ENCODE measurements at regions not wholly inside any gene's neighbourhood (a gene's known extent, or its start where the extent isn't known, plus 50 kb on each side); places are given as distances from the start of the nearest gene placed in this dataset.

- Histone ChIP-seq H3K4me3 (ENCODE audit: low read length in 2 of 2) (no peak overlapping the region), H3K36me3 (ENCODE audit: control insufficient read depth in 2 of 2, insufficient read depth in 2 of 2, low read length in 2 of 2) (no peaks in the 10 kb centered on the region), H3K9ac (ENCODE audit: low read length in 2 of 2) (no peak overlapping the region), H3K27me3 (ENCODE audit: control insufficient read depth in 1 of 2, insufficient read depth in 2 of 2, low read length in 2 of 2) (peaks cover 9 to 14% of the 10 kb centered on the region in 2 donors), H3K4me1 (ENCODE audit: control insufficient read depth, insufficient read depth, low read length) (peaks cover 5% of the 10 kb centered on the region), H3K27ac (ENCODE audit: low read length) (no peak overlapping the region), H3K9me3 (ENCODE audit: control insufficient read depth in 2 of 2, low read length in 2 of 2) (no peaks in the 10 kb centered on the region)
These were observed 156.4 kb upstream of the SMIM23 start for GRCh38 chr5:171629221-171629620.

DNA sequence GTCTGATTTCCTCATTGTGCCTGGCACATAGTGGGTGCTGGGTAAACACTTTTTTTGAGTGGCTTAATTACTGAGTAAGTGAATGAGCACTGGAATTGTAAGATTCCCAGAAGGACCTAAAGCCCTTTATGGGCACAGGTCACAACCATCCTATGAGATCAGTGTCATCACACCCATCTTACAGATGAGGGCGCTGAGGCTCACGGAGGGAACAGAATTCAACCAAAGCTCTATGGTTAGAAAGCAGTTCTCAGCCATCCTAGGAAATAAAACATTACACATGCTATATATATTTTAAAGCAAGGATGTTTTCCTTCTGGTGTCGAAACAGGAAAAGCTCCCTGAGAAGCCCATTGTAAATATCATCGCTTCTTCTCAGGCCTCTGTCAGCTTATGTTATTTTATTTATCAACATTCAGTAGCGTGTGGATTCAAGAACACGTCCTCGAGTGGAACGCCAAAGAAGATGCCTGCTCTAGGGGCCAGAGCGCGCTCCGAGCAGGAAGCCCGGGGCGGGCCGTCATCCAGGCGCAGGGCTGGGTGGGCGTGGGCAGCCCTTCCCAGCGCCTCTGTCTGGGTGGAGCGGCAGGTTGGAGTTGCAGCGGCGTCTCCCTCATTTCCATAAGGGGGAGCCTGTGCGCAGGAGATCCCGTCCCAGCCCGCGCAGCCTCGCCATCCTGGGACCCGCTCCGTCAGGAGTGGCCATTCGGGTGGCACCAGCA, 155.8 kb upstream of the SMIM23 start:
- Histone ChIP-seq H3K9me3 (ENCODE audit: control insufficient read depth in 2 of 2, low read length in 2 of 2) (no peaks in the 10 kb centered on the region), H3K4me3 (ENCODE audit: low read length in 2 of 2) (no peak overlapping the region), H3K27me3 (ENCODE audit: control insufficient read depth in 1 of 2, insufficient read depth in 2 of 2, low read length in 2 of 2) (peaks cover 9 to 14% of the 10 kb centered on the region in 2 donors), H3K36me3 (ENCODE audit: control insufficient read depth in 2 of 2, insufficient read depth in 2 of 2, low read length in 2 of 2) (no peaks in the 10 kb centered on the region), H3K9ac (ENCODE audit: low read length in 2 of 2) (no peak overlapping the region), H3K4me1 (ENCODE audit: control insufficient read depth, insufficient read depth, low read length) (peaks cover 5% of the 10 kb centered on the region), H3K27ac (ENCODE audit: low read length) (no peak overlapping the region)

DNA sequence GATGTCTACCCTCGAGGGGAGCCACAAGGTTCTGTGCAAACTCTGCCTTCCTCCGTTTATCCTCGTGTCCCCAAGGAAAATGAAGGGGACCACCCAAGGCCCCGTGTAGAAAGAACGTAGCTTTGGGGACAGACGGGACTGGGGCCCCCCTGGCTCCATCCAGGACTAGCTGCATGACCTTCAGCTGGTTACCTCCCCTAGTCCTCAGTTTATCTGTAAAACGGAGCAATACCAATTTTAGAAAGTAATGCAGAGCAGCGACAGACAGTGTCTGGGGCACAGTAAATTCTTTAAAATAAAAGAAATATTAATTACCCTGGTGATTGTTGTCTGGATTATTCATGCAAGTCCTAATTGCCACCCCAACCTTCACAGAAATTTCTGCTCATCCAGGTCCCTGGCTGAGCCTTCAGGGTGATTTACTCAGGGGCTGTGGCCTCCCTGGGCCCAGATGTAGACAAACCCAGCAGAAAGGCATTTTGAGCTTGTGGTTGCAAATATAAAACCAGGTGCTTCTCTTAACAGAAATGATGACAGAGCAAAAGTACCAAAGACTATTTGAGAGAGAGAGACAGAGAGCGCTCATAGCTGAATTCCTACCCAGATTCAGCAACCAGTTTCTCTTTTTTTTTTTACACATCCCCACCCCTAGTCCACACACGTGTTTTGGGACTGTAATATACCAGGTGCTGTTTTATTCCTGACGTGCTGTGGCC, 155.1 kb upstream of the SMIM23 start:
- H3K9ac ChIP-seq (ENCODE audit: low read length in 2 of 2): no peak overlapping the region
- no peaks in the 10 kb centered on the region for H3K36me3 ChIP-seq (ENCODE audit: control insufficient read depth in 2 of 2, insufficient read depth in 2 of 2, low read length in 2 of 2)
- no peaks in the 10 kb centered on the region for H3K9me3 ChIP-seq (ENCODE audit: control insufficient read depth in 2 of 2, low read length in 2 of 2)
- H3K4me1 ChIP-seq (ENCODE audit: control insufficient read depth, insufficient read depth, low read length): peaks cover 5% of the 10 kb centered on the region
- H3K4me3 ChIP-seq (ENCODE audit: low read length in 2 of 2): no peak overlapping the region
- H3K27me3 ChIP-seq (ENCODE audit: control insufficient read depth in 1 of 2, insufficient read depth in 2 of 2, low read length in 2 of 2): peaks cover 8 to 14% of the 10 kb centered on the region in 2 donors
- H3K27ac ChIP-seq (ENCODE audit: low read length): no peak overlapping the region

DNA sequence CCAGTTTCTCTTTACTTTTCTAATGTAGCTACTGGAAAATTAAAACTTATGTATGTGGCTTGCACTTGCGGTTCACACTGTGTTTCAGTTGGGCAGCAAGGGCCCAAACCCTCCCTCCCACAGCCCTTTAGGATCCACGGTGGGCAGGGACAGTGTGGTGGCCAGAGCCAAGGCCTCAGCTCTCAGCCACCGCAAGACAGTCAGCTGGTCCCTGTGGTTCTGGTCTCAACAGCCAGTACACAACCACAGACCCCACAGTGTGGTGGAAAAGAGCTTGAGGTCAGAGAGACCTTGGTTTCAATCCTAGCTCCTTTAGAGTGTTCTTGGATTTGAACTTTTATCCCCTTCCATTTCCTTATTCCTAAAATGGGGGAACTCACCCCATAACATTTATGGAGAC, 153.0 kb upstream of the SMIM23 start:
- H3K9ac ChIP-seq (ENCODE audit: low read length in 2 of 2): no peak overlapping the region
- no peaks in the 10 kb centered on the region for H3K36me3 ChIP-seq (ENCODE audit: control insufficient read depth in 2 of 2, insufficient read depth in 2 of 2, low read length in 2 of 2)
- H3K9me3 ChIP-seq (ENCODE audit: control insufficient read depth in 2 of 2, low read length in 2 of 2): no peaks in the 10 kb centered on the region
- H3K27me3 ChIP-seq (ENCODE audit: control insufficient read depth in 1 of 2, insufficient read depth in 2 of 2, low read length in 2 of 2): peaks cover 7 to 14% of the 10 kb centered on the region in 2 donors
- no peak overlapping the region for H3K27ac ChIP-seq (ENCODE audit: low read length)
- peaks cover 5% of the 10 kb centered on the region for H3K4me1 ChIP-seq (ENCODE audit: control insufficient read depth, insufficient read depth, low read length)
- no peak overlapping the region for H3K4me3 ChIP-seq (ENCODE audit: low read length in 2 of 2)

DNA sequence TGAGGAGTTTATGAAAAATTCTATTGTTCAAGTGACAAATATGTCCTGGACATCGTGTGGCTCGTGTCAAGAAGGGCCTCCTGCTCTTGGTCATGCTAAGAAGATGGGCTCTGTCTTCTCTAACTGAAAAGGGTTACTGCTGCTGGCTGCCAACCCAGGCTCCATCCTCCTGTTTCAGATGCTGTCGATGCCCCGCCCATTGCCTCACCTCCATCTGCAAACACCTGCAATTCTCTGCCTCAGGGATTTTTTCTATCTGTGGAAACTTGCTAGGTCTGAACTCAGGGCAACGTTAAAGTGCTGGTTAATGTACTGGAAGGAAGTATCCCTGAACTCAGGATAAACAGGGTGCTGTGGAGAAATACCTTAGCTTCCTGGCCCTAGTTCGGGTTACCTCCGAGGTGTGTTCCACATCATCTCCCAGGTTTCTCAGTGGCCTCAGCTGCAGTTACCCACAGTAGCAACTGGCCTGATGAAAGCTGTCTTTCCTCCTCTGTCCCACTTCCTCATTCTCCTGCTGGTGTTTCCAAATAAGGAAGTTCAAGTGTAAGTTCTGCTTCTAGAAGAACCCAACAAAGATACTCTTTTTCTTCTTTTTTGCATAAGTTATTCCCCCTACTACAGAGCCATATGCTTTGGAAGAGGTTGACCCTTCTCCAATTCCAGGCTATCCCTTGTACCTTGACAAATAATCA, 151.7 kb upstream of the SMIM23 start:
- Histone ChIP-seq H3K4me1 (ENCODE audit: control insufficient read depth, insufficient read depth, low read length) (peaks cover 5% of the 10 kb centered on the region), H3K4me3 (ENCODE audit: low read length in 2 of 2) (no peak overlapping the region), H3K36me3 (ENCODE audit: control insufficient read depth in 2 of 2, insufficient read depth in 2 of 2, low read length in 2 of 2) (no peaks in the 10 kb centered on the region), H3K9me3 (ENCODE audit: control insufficient read depth in 2 of 2, low read length in 2 of 2) (no peaks in the 10 kb centered on the region), H3K27me3 (ENCODE audit: control insufficient read depth in 1 of 2, insufficient read depth in 2 of 2, low read length in 2 of 2) (peaks cover 4 to 9% of the 10 kb centered on the region in 2 donors), H3K27ac (ENCODE audit: low read length) (no peak overlapping the region), H3K9ac (ENCODE audit: low read length in 2 of 2) (no peak overlapping the region)

GRCh38 chr5:171634511-171634910, 151.1 kb upstream of the SMIM23 start:
- peaks cover 3 to 9% of the 10 kb centered on the region in 2 donors for H3K27me3 ChIP-seq (ENCODE audit: control insufficient read depth in 1 of 2, insufficient read depth in 2 of 2, low read length in 2 of 2)
- no peaks in the 10 kb centered on the region for H3K36me3 ChIP-seq (ENCODE audit: control insufficient read depth in 2 of 2, insufficient read depth in 2 of 2, low read length in 2 of 2)
- no peak overlapping the region for H3K4me3 ChIP-seq (ENCODE audit: low read length in 2 of 2)
- no peak overlapping the region for H3K9ac ChIP-seq (ENCODE audit: low read length in 2 of 2)
- peaks cover 5% of the 10 kb centered on the region for H3K4me1 ChIP-seq (ENCODE audit: control insufficient read depth, insufficient read depth, low read length)
- no peaks in the 10 kb centered on the region for H3K9me3 ChIP-seq (ENCODE audit: control insufficient read depth in 2 of 2, low read length in 2 of 2)
- H3K27ac ChIP-seq (ENCODE audit: low read length): no peak overlapping the region

- Histone ChIP-seq H3K4me1 (ENCODE audit: control insufficient read depth, insufficient read depth, low read length) (peaks cover 2% of the 10 kb centered on the region), H3K4me3 (ENCODE audit: low read length in 2 of 2) (no peak overlapping the region), H3K36me3 (ENCODE audit: control insufficient read depth in 2 of 2, insufficient read depth in 2 of 2, low read length in 2 of 2) (no peaks in the 10 kb centered on the region), H3K9me3 (ENCODE audit: control insufficient read depth in 2 of 2, low read length in 2 of 2) (no peaks in the 10 kb centered on the region), H3K27me3 (ENCODE audit: control insufficient read depth in 1 of 2, insufficient read depth in 2 of 2, low read length in 2 of 2) (peaks cover 3 to 9% of the 10 kb centered on the region in 2 donors), H3K9ac (ENCODE audit: low read length in 2 of 2) (no peak overlapping the region), H3K27ac (ENCODE audit: low read length) (no peak overlapping the region)
These were observed 150.6 kb upstream of the SMIM23 start for GRCh38 chr5:171635028-171635427.

DNA sequence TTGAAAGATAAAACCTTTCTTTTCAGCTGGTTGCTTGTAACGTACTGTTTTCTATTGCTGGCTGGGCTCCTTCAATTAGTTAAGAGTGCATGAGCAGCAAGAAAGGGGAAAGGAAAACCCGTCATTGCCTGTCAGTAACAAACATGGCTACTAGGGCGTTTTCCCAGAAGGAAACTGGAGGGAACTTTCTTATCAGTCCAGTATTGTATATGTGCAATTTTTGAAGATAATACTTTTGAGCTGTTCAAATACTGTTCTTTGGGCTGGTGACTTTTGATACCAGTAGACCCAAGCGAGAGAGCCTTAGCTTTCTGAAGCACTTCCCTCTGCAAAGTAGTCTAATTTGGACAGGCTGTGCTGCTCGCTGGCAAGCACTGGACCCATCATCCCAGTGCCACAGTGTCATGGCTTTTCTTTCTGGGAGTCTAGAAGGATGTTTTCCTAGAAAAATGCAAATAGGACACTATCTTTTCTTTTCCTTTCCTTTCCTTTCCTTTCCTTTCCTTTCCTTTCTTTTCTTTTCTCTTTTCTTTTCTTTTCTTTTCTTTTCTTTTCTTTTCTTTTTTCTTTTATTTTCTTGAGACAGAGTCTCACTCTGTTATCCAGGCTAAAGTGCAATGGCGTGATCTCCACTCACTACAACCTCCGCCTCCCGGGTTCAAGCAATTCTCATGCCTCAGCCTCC, 149.9 kb upstream of the SMIM23 start:
- no peak overlapping the region for H3K27ac ChIP-seq (ENCODE audit: low read length)
- H3K9ac ChIP-seq (ENCODE audit: low read length in 2 of 2): no peak overlapping the region
- H3K9me3 ChIP-seq (ENCODE audit: control insufficient read depth in 2 of 2, low read length in 2 of 2): no peaks in the 10 kb centered on the region
- H3K4me3 ChIP-seq (ENCODE audit: low read length in 2 of 2): no peak overlapping the region
- H3K36me3 ChIP-seq (ENCODE audit: control insufficient read depth in 2 of 2, insufficient read depth in 2 of 2, low read length in 2 of 2): no peaks in the 10 kb centered on the region
- H3K27me3 ChIP-seq (ENCODE audit: control insufficient read depth in 1 of 2, insufficient read depth in 2 of 2, low read length in 2 of 2): peaks cover 3% of the 10 kb centered on the region in 2 donors
- H3K4me1 ChIP-seq (ENCODE audit: control insufficient read depth, insufficient read depth, low read length): no peaks in the 10 kb centered on the region

DNA sequence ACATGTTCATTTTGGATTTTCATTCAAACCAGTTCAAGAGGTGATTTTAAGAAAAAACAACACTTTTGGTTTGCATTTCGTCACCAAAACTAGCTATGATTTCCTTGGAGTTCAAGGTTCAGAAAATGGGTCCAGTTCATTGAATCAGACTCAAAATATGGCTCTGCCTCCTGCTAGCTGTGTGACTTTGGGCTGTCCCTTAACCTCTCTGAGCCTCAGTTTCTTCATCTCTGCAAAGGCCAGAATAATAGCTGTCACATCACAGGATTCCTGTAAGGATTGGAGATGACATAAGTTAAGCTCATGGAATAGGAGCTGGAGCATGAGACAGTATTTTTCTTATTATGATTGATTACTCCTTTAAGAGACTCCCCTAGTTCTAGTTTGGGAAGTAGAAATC, 147.8 kb upstream of the SMIM23 start:
- H3K4me1 ChIP-seq (ENCODE audit: control insufficient read depth, insufficient read depth, low read length): no peaks in the 10 kb centered on the region
- H3K36me3 ChIP-seq (ENCODE audit: control insufficient read depth in 2 of 2, insufficient read depth in 2 of 2, low read length in 2 of 2): no peaks in the 10 kb centered on the region
- no peak overlapping the region for H3K9ac ChIP-seq (ENCODE audit: low read length in 2 of 2)
- H3K9me3 ChIP-seq (ENCODE audit: control insufficient read depth in 2 of 2, low read length in 2 of 2): no peaks in the 10 kb centered on the region
- H3K27me3 ChIP-seq (ENCODE audit: control insufficient read depth in 1 of 2, insufficient read depth in 2 of 2, low read length in 2 of 2): no peaks in the 10 kb centered on the region
- no peak overlapping the region for H3K4me3 ChIP-seq (ENCODE audit: low read length in 2 of 2)
- no peak overlapping the region for H3K27ac ChIP-seq (ENCODE audit: low read length)

GRCh38 chr5:171639205-171639621, 146.4 kb upstream of the SMIM23 start:
- H3K4me1 ChIP-seq (ENCODE audit: control insufficient read depth, insufficient read depth, low read length): no peaks in the 10 kb centered on the region
- no peaks in the 10 kb centered on the region for H3K9me3 ChIP-seq (ENCODE audit: control insufficient read depth in 2 of 2, low read length in 2 of 2)
- H3K9ac ChIP-seq (ENCODE audit: low read length in 2 of 2): no peak overlapping the region
- no peaks in the 10 kb centered on the region for H3K36me3 ChIP-seq (ENCODE audit: control insufficient read depth in 2 of 2, insufficient read depth in 2 of 2, low read length in 2 of 2)
- H3K27me3 ChIP-seq (ENCODE audit: control insufficient read depth in 1 of 2, insufficient read depth in 2 of 2, low read length in 2 of 2): no peaks in the 10 kb centered on the region
- H3K27ac ChIP-seq (ENCODE audit: low read length): no peak overlapping the region
- no peak overlapping the region for H3K4me3 ChIP-seq (ENCODE audit: low read length in 2 of 2)
